Astrocyte of the spinal cord (primary cell): ENCODE measurements at regions not wholly inside any gene's neighbourhood (a gene's known extent, or its start where the extent isn't known, plus 50 kb on each side); places are given as distances from the start of the nearest gene placed in this dataset.

Source experiments
- DNase-seq: peaks from one replicate; pipeline ENCODE4 v3.0.0; 2011; ENCODE audit warnings: low read depth, low spot score
- H3K4me3 ChIP-seq: 2 replicates; pipeline ENCODE4 v1.5.1; 2011; ENCODE audit warnings: low read depth, mild to moderate bottlenecking, low read length, moderate library complexity
- CTCF ChIP-seq: IDR thresholded peaks from 2 replicates; pipeline ENCODE4 v1.5.1; 2012; ENCODE audit warnings: low read depth, mild to moderate bottlenecking, low read length, inconsistent platforms
- in situ Hi-C: cut with HindIII; loops from 2 replicates; pipeline ENCODE4 v1.10.0; 2017; ENCODE audit warnings: low sequenced_read_pairs

- TF ChIP-seq CTCF, result no peak
Observed at GRCh38 chr10:10587744-10588393, 429.8 kb upstream of the CELF2 start.

GRCh38 chr10:10589540-10590303 lies 427.9 kb upstream of the CELF2 start:
- in situ Hi-C loops, result no loop called here
- TF ChIP-seq CTCF, result no peak
- no peak overlapping the region for H3K4me3 ChIP-seq
- peak; percentile 73 for DNase-seq

More at GRCh38 chr10:10587744-10588393, 429.8 kb upstream of the CELF2 start:
- DNase-seq, result no peak
- H3K4me3 ChIP-seq, result no peak overlapping the region
- in situ Hi-C loops, result no loop called here

GRCh38 chr10:10591715-10592341 lies 425.8 kb upstream of the CELF2 start:
- in situ Hi-C loops, result no loop called here
- DNase-seq, result no peak
- TF ChIP-seq CTCF, result no peak
- no peak overlapping the region for H3K4me3 ChIP-seq

- in situ Hi-C loops, result no loop called here
- H3K4me3 ChIP-seq, result no peak overlapping the region
- DNase-seq, result no peak
- no peak for TF ChIP-seq CTCF
Observed at GRCh38 chr10:10596256-10596655, 421.4 kb upstream of the CELF2 start.

GRCh38 chr10:10598297-10598696 lies 419.4 kb upstream of the CELF2 start:
- no peak for DNase-seq
- TF ChIP-seq CTCF, result no peak
- in situ Hi-C loops, result no loop called here
- H3K4me3 ChIP-seq, result no peak overlapping the region

GRCh38 chr10:10600004-10600403 lies 417.7 kb upstream of the CELF2 start:
- in situ Hi-C loops, result no loop called here
- no peak for DNase-seq
- TF ChIP-seq CTCF, result no peak
- no peak overlapping the region for H3K4me3 ChIP-seq
